Activated naive CD4-positive, alpha-beta T cell treated with anti-CD3 and anti-CD28 coated beads, Interleukin-2, amount 50 U/mL, for 72 hours (primary cell): ENCODE measurements at regions not wholly inside any gene's neighbourhood (a gene's known extent, or its start where the extent isn't known, plus 50 kb on each side); places are given as distances from the start of the nearest gene placed in this dataset.

Experiments used
- ATAC-seq, 2 donors: fragments of 150-1000 bp; cut with Tn5 transposase; 2 replicates each; pipeline ENCODE4 v1.10.0; 2021; ENCODE audit warnings: mild to moderate bottlenecking in 2 of 2, moderate library complexity in 2 of 2
- DNase-seq, 2 donors: peaks; one replicate each; pipeline ENCODE4 v3.0.0; 2021 to 2022; ENCODE audit warnings: low spot score in 2 of 2
- H3K27ac Mint-ChIP-seq, 2 donors: one replicate each; pipeline ENCODE4 v1.8.0; 2022; ENCODE audit warnings: mild to moderate bottlenecking in 2 of 2, mixed read lengths in 2 of 2
- H3K36me3 Mint-ChIP-seq, 2 donors: one replicate each; pipeline ENCODE4 v1.8.0; 2022; ENCODE audit warnings: mixed read lengths in 2 of 2
- H3K9me3 Mint-ChIP-seq, 2 donors: one replicate each; pipeline ENCODE4 v1.8.0; 2022; ENCODE audit warnings: mixed read lengths in 2 of 2

GRCh38 chr22:49473286-49473685 is 354.4 kb downstream of the BRD1 start:
- H3K36me3 Mint-ChIP-seq = peaks cover 0 to 14% of the 10 kb centered on the region in 2 donors
- peaks cover 14 to 15% of the 10 kb centered on the region in 2 donors for H3K9me3 Mint-ChIP-seq
- no peak for DNase-seq
- ATAC-seq = no peak
- no peak overlapping the region for H3K27ac Mint-ChIP-seq

- Mint-ChIP-seq H3K9me3 (no peaks in the 10 kb centered on the region), H3K36me3 (peaks cover 0 to under 1% of the 10 kb centered on the region in 2 donors), H3K27ac (no peak overlapping the region)
- DNase-seq = no peak
- ATAC-seq = no peak
Measured at GRCh38 chr22:49470741-49471503, 356.8 kb downstream of the BRD1 start.

GRCh38 chr22:49469896-49470740 is 357.6 kb downstream of the BRD1 start:
- no peak for DNase-seq
- Mint-ChIP-seq H3K36me3 (no peaks in the 10 kb centered on the region), H3K9me3 (no peaks in the 10 kb centered on the region), H3K27ac (no peak overlapping the region)
- ATAC-seq = no peak

- Mint-ChIP-seq H3K27ac (no peak overlapping the region), H3K9me3 (no peaks in the 10 kb centered on the region), H3K36me3 (no peaks in the 10 kb centered on the region)
- DNase-seq = no peak
- no peak for ATAC-seq
Measured at GRCh38 chr22:49468487-49469198, 359.0 kb downstream of the BRD1 start.

- DNase-seq (no peak), ATAC-seq (no peak)
- Mint-ChIP-seq H3K36me3 (no peaks in the 10 kb centered on the region), H3K9me3 (no peaks in the 10 kb centered on the region), H3K27ac (no peak overlapping the region)
Measured at GRCh38 chr22:49466878-49467595, 360.6 kb downstream of the BRD1 start.

- Mint-ChIP-seq H3K36me3 (no peaks in the 10 kb centered on the region), H3K27ac (no peak overlapping the region), H3K9me3 (no peaks in the 10 kb centered on the region)
- no peak for DNase-seq
- ATAC-seq = no peak
Measured at GRCh38 chr22:49464037-49464436, 363.6 kb downstream of the BRD1 start.

- Mint-ChIP-seq H3K27ac (no peak overlapping the region), H3K36me3 (no peaks in the 10 kb centered on the region), H3K9me3 (no peaks in the 10 kb centered on the region)
- DNase-seq = no peak
- ATAC-seq = peak in 1 of 2 donors; percentile 50
Measured at GRCh38 chr22:49462795-49463194, 364.9 kb downstream of the BRD1 start.

- Mint-ChIP-seq H3K9me3 (no peaks in the 10 kb centered on the region), H3K36me3 (no peaks in the 10 kb centered on the region), H3K27ac (no peak overlapping the region)
- DNase-seq = no peak
- ATAC-seq = no peak
Measured at GRCh38 chr22:49462291-49462690, 365.4 kb downstream of the BRD1 start.

GRCh38 chr22:49461674-49462073 is 366.0 kb downstream of the BRD1 start:
- ATAC-seq (no peak), DNase-seq (no peak)
- Mint-ChIP-seq H3K9me3 (no peaks in the 10 kb centered on the region), H3K27ac (no peak overlapping the region), H3K36me3 (no peaks in the 10 kb centered on the region)

GRCh38 chr22:49460592-49461281 is 366.9 kb downstream of the BRD1 start:
- ATAC-seq (no peak), DNase-seq (no peak)
- H3K36me3 Mint-ChIP-seq = no peaks in the 10 kb centered on the region
- no peak overlapping the region for H3K27ac Mint-ChIP-seq
- H3K9me3 Mint-ChIP-seq = no peaks in the 10 kb centered on the region

GRCh38 chr22:49460091-49460490 is 367.6 kb downstream of the BRD1 start:
- no peak for ATAC-seq
- H3K36me3 Mint-ChIP-seq = no peaks in the 10 kb centered on the region
- no peak for DNase-seq
- H3K27ac Mint-ChIP-seq = no peak overlapping the region
- no peaks in the 10 kb centered on the region for H3K9me3 Mint-ChIP-seq

- Mint-ChIP-seq H3K36me3 (no peaks in the 10 kb centered on the region), H3K9me3 (no peaks in the 10 kb centered on the region), H3K27ac (no peak overlapping the region)
- DNase-seq (no peak), ATAC-seq (no peak)
Measured at GRCh38 chr22:49458708-49459099, 369.0 kb downstream of the BRD1 start.

- H3K27ac Mint-ChIP-seq = no peak overlapping the region
- no peaks in the 10 kb centered on the region for H3K36me3 Mint-ChIP-seq
- H3K9me3 Mint-ChIP-seq = no peaks in the 10 kb centered on the region
- ATAC-seq (no peak), DNase-seq (no peak)
Measured at GRCh38 chr22:49457946-49458707, 369.5 kb downstream of the BRD1 start.

- ATAC-seq (no peak), DNase-seq (no peak)
- Mint-ChIP-seq H3K27ac (no peak overlapping the region), H3K9me3 (no peaks in the 10 kb centered on the region), H3K36me3 (no peaks in the 10 kb centered on the region)
Measured at GRCh38 chr22:49457146-49457545, 370.5 kb downstream of the BRD1 start.

- no peaks in the 10 kb centered on the region for H3K36me3 Mint-ChIP-seq
- no peak for DNase-seq
- H3K27ac Mint-ChIP-seq = no peak overlapping the region
- H3K9me3 Mint-ChIP-seq = no peaks in the 10 kb centered on the region
- no peak for ATAC-seq
Measured at GRCh38 chr22:49455595-49455994, 372.1 kb downstream of the BRD1 start.
